ENCODE measurements at regions not wholly inside any gene's neighbourhood (a gene's known extent, or its start where the extent isn't known, plus 50 kb on each side); places are given as distances from the start of the nearest gene placed in this dataset.

GRCh38 chr19:27720155-27720554 lies 1492.8 kb downstream of the UQCRFS1 start:
- ATAC-seq (no peak), DNase-seq (no peak)
- no peaks in the 10 kb centered on the region for H3K27me3 ChIP-seq
- WGBS, 2 donors = 85% methylated on average over 5 of the region's 5 CpGs
- no peak for TF ChIP-seq CTCF (IDR thresholded peaks at IDR 0.05)
- H3K4me3 ChIP-seq = no peak overlapping the region
- H3K4me1 ChIP-seq = no peaks in the 10 kb centered on the region
- H3K36me3 ChIP-seq = no peaks in the 10 kb centered on the region
- intact Hi-C loops (cut with DNase I) = no loop called here
- no peak overlapping the region for H3K27ac ChIP-seq
- peaks cover 0 to 91% (median 15%) of the 10 kb centered on the region in 11 donors for H3K9me3 ChIP-seq

- no peaks in the 10 kb centered on the region for H3K4me1 ChIP-seq
- no peaks in the 10 kb centered on the region for H3K36me3 ChIP-seq
- no peak overlapping the region for H3K27ac ChIP-seq
- TF ChIP-seq CTCF (IDR thresholded peaks at IDR 0.05) = no peak
- H3K27me3 ChIP-seq = no peaks in the 10 kb centered on the region
- H3K9me3 ChIP-seq = peaks cover 0 to 91% (median 13%) of the 10 kb centered on the region in 11 donors
- no peak for ATAC-seq
- no peak overlapping the region for H3K4me3 ChIP-seq
- intact Hi-C loops (cut with DNase I) = no loop called here
- no peak for DNase-seq
- WGBS, 2 donors = 80 to 88% methylated on average over 6 of the region's 6 CpGs
Measured at GRCh38 chr19:27719034-27719433, 1493.9 kb downstream of the UQCRFS1 start.

- no peak overlapping the region for H3K27ac ChIP-seq
- intact Hi-C loops (cut with DNase I) = no loop called here
- 63 to 75% methylated on average over 4 of the region's 4 CpGs for WGBS, 2 donors
Measured at GRCh38 chr19:27718234-27718633, 1494.7 kb downstream of the UQCRFS1 start.

GRCh38 chr19:27717825-27718224 lies 1495.1 kb downstream of the UQCRFS1 start:
- no peak overlapping the region for H3K27ac ChIP-seq
- no peak overlapping the region for H3K4me3 ChIP-seq
- intact Hi-C loops (cut with DNase I) = no loop called here
- TF ChIP-seq CTCF (IDR thresholded peaks at IDR 0.05) = no peak
- no peaks in the 10 kb centered on the region for H3K4me1 ChIP-seq
- no peaks in the 10 kb centered on the region for H3K27me3 ChIP-seq
- no peaks in the 10 kb centered on the region for H3K36me3 ChIP-seq
- H3K9me3 ChIP-seq = peaks cover 0 to 91% (median 9%) of the 10 kb centered on the region in 11 donors
- DNase-seq = no peak
- ATAC-seq = no peak

More at GRCh38 chr19:27718234-27718633, 1494.7 kb downstream of the UQCRFS1 start:
- ATAC-seq (no peak), DNase-seq (no peak)
- no peaks in the 10 kb centered on the region for H3K4me1 ChIP-seq
- no peak for TF ChIP-seq CTCF (IDR thresholded peaks at IDR 0.05)
- H3K4me3 ChIP-seq = no peak overlapping the region
- H3K27me3 ChIP-seq = no peaks in the 10 kb centered on the region
- H3K9me3 ChIP-seq = peaks cover 0 to 91% (median 9%) of the 10 kb centered on the region in 11 donors
- H3K36me3 ChIP-seq = no peaks in the 10 kb centered on the region

Measured in heart right ventricle (tissue), 16 donors.